NCI-H460 (cell line): ENCODE measurements at regions not wholly inside any gene's neighbourhood (a gene's known extent, or its start where the extent isn't known, plus 50 kb on each side); places are given as distances from the start of the nearest gene placed in this dataset.
A peak's percentile ranks its signal among the peaks of the same experiment; 100 is the strongest.
"Not testable (repeated sequence)": the region's sequence is repeated elsewhere in the genome, so short reads cannot be mapped to it uniquely, and the experiment has no call there.

Source experiments
- DNase-seq: peaks from one replicate; pipeline ENCODE4 v3.0.0-alpha.2; 2016; ENCODE audit warnings: low read depth; ENCODE audit errors: extremely low read depth

DNA sequence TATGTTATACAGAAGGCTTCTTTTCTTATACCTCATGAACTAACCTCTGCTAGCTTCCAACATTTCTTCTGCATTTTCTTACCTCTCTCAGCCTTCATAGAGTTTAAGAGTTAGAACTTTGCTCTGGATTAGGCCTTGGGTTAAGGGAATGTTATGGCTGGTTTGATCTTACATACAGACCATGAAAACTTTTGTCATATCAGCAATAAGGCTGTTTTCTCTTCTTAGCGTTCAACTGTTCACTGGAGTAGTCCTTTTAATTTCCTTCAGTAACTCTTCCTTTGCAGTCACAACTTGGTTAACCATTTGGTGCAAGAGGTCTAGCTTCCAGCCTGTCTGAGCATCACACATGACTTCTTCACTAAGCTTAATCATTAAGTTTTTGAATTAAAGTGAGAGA is 329.0 kb upstream of the CCNG1 start:
- DNase-seq: no peak

DNA sequence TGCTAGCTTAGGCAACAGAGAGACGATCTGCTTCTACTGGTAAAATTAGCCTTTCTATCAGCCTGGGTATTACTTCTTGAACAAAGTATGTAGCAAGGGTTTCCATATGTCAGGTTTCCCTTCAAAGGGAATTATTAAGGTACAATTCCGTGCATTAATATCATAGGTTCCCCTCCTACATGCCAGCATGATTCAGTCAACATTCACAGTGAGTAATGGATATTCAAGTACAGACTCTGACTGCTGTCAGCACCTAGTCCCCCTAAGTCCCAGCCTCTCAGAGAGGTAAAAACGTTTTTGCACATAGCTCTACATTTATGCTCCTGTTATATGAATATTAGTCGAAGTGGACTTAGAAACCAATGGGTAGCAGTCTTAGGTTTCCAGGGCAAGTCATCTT is 322.4 kb upstream of the CCNG1 start:
- no peak for DNase-seq

DNA sequence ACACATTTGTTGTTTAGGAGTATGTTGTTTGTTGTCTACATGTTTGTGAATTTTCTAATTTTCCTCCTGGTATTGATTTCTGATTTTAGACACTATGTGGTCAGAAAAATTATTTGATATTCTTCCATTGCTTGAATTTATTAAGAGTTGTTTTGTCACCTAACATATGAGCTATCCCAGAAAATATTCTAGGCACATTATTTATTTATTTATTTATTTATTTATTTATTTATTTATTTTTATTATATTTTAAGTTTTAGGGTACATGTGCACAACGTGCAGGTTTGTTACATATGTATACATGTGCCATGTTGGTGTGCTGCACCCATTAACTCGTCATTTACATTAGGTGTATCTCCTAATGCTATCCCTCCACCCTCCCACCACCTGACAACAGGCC is 320.8 kb upstream of the CCNG1 start:
- DNase-seq: not testable (repeated sequence)

DNA sequence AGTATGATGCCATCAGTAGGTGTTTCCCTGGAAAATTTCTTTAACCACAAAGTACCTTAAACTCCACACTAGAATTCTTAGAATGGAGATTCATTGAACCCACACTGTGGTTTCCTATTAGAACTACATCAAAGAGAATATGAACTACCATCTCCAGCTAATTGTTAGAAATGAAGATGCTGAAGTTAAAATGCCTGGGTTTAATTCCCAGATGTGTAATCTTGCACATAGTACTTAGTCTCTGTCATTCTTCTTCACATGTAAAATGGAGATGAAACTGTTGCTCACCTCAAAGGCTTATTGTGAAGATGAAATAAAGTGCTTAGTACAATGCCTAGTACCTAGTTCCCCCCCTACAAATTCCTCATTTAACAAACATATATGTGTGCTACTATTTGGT is 303.3 kb upstream of the CCNG1 start:
- no peak for DNase-seq

DNA sequence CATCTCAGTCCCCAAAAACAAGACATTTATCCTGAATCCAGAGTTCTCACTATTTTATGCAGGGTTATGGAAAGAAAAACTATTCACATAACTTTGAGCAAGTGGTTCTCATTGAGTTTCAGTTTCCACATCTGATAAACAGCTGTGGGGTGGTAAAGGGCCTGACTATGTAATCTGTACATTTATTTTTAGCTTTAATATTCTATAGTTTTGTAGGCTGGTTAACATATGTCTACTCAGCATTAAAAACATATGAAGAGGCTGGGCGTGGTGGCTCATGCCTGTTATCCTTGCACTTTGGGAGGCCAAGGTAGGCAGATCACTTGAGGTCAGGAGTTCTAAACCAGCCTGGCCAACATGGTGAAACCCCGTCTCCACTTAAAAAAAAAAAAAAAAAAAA is 301.5 kb upstream of the CCNG1 start:
- DNase-seq: no peak

DNA sequence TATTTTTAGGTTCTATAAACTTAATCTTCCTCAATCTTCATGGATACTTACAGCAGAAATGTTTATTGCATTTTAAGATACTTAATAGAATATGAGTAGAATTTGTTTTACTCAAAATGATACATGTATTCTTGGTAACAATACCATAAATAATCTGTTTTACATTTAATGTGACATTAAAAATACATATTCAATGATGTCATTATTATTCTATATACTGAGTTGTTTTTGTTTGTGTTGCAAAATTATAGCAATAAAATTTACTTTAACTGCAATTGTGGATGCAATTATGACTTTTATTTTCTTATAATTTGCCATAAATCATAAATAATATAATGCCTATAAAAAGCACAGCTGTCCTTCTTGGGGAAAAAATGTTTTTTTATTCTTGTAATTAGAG is 275.9 kb upstream of the CCNG1 start:
- DNase-seq: no peak

DNA sequence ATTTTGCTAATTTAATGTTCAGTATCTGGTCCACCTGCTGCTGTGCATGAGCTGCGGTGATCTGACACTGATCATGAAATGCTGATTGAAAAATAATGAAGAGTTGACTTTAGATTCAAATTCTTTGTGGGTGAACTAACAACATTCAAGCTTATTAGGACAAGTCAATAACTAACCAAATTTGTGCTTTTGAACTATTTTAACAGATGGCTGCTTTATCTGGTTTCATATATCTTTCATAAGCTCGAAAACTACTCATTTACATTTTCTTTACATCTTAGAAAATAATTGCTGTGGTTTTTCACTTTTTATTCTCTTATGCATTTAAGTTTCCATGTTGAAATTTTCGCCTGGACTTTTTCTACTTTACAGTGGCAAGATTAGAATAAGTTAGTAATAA is 274.8 kb upstream of the CCNG1 start:
- DNase-seq: no peak

DNA sequence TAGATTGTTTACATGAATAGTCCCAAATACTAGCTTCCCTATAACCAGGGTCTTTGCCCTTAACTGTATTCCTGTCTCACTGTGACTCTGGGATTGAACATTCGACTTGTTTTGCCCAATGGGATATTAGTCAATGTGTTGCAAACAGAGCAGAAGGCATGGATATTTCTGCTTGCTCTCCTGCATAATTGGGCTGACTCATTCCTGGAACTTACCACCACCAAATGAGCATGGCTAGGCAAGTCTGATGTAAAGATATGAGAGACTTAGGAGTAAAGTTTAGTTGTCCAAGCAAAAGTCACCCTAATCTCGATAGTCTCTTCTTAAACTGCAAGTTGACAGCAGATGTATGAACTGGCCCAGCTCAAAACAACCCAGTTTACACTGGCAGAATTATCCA is 273.5 kb upstream of the CCNG1 start:
- no peak for DNase-seq

DNA sequence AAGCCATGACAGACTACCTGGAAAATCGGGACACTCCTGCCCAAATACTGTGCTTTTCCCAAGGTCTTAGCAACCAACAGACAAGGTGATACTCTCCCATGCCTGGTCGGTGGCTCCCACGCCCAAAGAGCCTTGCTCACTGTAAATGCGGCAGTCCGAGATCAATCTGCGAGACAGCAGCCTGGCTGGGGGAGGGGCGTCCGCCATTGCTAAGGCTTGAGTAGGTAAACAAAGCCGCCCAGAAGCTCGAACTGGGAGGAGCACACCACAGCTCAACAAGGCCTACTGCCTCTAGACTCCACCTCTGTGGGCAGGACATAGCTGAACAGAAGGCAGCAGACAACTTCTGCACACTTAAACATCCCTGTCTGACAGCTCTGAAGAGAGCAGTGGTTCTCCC is 272.1 kb upstream of the CCNG1 start:
- no peak for DNase-seq

DNA sequence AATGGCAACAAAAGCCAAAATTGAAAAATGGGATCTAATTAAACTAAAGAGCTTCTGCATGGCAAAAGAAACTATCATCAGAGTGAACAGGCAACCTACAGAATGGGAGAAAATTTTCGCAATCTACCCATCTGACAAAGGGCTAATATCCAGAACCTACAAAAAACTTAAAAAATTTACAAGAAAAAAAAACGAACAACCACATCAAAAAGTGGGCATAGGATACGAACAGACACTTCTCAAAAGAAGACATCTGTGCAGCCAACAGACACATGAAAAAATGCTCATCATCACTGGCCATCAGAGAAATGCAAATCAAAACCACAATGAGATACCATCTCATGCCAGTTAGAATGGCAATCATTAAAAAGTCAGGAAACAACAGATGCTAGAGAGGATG is 267.2 kb upstream of the CCNG1 start:
- DNase-seq: not testable (repeated sequence)

DNA sequence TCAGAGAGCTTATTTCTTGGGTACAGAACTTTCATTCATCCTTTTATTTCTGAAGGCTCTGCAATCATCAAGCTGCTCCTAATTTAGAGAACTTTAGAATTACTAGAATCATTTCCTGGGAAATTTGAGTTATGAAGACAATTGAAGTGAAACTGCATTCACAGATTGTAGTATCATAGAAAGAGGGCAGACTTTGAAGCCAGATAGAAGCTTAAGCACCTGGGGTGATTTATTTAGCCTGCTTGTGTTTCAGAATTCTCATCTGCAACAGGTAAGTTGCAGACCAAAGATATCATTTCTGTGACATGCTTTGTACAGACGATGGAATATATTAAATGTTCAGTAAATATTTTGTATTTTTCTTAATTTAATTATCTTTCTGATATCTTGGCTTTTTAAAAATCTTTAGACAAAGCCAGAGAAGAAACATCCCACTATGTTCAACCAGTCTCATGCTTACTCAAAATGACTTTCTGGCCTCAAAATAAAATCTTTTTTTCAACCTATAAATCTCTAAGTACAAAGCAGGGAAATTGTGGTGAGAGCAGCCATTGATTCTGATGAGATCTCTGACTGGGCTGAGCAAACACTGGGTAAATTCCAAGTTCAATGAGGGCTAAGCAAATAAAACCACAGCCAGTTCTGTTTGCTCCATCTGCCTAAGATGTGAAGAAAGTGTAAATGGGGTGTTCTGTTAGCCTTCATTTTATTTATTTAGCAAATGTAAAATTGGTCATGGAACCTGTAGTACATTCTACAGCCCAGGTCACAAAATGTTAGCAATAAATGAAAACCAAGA is 264.7 kb upstream of the CCNG1 start:
- no peak for DNase-seq

DNA sequence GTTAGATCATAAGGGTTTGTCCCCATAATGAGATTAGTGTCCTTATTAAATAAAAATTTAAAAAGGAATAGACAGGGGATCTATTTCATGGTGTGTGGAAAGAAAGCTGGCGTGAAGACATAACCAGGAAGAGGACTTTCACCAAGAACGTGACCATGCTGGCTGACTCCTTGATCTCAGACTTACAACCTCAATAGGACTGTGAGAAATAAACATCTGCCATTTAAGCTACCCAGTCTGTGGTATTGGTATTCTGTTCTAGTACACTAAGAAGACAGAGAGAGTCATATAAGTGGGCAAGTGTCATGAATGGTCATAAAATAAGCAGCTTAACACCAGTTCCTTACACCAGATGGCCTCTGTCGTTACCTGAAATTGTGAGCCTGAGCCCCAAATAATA is 259.4 kb upstream of the CCNG1 start:
- no peak for DNase-seq

DNA sequence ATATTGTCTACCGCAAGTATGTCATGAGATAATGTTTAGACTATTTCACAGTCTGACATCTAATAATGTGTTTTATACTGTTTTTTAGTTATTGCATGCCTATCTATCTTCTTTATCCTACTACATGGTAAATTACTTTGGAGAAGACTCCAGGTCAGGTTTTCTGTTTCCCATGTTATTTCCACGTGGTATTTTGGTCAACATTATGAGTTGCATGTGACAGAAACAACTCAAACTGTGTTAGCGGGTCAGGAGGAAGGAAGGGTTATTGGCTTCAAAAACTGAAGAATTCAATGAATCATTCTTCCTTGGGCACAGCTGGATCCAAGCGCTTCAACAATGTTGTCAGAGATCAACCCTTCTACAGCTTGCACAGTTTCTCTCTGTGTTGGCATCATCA is 252.1 kb upstream of the CCNG1 start:
- no peak for DNase-seq

DNA sequence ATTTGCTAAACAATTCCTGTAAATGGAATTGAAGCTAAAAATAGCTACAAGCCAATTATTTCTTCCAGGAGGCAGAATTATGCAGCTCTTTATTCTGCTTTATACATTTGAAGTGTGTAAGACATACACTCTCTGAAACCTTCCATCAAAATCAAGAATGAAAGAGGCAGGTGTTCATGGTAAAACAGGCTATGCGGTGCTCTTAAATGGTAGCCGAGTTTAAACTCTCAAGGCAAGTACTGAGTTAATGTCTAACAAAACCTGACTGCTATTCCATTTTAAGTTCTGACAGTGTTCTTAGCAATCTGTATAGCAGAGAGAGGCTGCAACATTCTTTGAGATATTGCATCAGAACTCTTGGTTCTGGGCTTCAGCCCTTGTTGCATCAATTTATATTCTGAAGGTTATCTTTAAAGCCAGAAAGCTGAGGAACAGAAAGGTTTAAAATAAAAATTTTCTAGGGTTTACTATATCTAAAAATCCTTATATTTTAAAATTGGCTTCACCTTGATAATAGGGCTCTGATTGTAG is 248.3 kb upstream of the CCNG1 start:
- DNase-seq: peak; percentile 16

DNA sequence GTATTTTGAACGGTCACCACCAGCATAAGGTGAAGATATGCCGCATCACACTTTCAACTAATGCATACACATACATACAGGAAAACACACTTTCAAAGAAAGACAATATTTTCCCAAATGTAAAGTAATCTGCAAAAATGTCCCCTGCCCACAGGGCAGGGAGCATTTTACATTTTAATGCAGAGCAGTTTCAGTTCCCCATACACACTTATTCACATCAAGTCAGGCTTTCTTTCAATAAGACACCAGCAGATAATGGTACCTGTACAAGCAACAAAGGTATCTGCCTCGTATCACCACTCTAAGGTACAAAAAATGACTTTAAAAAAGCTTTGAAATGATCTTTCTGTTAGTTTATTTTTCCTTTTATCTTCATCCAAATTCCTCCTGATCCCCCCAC is 247.1 kb upstream of the CCNG1 start:
- DNase-seq: no peak

DNA sequence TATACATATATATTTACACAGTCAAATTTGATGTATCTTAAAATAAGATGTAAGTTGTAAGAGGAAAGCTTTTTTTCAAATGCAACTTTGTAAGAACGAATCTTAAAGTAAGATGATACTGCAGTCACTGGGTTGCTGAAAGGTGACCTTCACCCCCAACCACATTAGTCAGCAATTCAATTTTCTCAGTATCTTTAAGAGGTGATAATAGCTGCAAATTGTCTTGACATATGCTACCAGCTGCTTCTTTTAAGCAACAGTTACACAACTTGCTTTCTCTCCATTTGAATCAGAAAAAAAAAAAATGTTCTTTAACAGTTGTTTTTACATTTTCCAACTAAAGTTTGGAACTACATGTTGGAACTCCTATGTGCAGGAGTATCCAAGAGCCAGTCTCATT is 246.6 kb upstream of the CCNG1 start:
- no peak for DNase-seq

DNA sequence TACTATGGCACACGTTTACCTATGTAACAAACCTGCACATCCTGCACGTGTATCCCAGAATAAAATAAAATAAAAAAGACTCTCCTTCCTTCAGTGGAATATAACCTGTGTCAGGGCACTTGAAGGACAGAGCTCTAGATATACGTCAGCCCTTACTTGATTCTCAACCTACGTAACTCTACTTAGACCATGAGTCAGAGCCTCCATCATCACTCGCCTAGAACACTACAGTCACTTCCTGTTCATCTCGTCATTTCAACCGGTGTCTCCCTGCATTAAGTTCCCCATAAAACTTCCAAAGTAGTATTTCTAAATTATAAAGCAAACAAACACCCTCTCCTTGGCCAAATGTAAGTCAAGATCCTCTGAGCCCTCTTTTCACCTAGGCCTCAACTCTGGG is 243.5 kb upstream of the CCNG1 start:
- no peak for DNase-seq

DNA sequence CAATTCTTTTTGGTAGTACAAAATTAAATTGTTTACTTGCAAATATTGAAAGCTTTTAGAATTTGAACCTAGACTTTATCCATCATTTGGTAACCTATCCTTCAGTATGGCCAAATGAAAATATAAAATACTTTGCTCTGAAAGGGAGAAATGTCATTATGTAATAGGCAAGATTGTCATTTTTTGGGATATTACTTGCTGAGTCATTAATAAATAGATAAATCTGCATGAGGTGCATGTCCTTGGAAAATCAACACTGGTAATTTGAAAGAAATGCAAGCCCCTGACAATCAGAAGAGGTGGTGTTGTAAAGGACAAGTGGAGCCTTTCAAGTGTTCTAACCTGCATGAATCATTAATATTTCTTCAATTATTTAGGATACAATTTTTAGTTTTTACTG is 231.8 kb upstream of the CCNG1 start:
- DNase-seq: no peak

DNA sequence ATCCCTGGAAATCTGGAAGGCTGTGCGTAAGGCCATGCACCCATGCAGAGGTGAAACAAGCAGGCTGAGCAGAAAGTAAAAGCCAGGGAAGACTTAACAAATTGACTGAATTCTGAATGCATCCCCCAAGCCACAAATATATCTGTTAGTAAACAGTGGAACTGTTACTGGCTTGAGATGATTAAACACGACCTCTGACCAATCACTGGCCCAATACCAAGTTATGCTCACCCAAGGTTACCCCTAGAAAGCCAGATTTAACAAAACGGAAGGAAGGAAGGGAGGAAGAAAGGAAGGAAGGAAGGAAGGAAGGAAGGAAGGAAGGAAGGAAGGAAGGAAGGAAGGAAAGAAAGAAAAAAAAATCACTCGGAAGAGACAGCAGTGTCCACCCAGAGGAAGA is 215.8 kb upstream of the CCNG1 start:
- DNase-seq: no peak

DNA sequence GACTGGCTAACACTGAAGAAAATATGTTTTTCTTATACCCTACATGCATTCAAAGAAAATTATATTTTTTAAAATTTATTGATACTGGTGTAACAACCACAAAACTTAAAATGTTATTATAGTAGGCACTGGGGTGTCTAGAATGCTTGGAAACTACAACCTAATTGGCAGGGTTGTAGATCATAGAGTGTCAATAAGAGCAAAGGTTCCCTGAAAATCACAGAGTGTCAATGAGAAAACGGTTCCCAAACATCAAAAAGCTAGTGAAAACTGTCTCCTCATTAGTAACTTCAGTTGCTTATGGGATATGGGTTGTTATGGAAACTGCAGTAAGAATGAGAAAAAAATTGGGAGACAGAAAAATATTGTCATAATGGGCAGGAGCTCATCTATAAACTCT is 214.4 kb upstream of the CCNG1 start:
- DNase-seq: no peak

DNA sequence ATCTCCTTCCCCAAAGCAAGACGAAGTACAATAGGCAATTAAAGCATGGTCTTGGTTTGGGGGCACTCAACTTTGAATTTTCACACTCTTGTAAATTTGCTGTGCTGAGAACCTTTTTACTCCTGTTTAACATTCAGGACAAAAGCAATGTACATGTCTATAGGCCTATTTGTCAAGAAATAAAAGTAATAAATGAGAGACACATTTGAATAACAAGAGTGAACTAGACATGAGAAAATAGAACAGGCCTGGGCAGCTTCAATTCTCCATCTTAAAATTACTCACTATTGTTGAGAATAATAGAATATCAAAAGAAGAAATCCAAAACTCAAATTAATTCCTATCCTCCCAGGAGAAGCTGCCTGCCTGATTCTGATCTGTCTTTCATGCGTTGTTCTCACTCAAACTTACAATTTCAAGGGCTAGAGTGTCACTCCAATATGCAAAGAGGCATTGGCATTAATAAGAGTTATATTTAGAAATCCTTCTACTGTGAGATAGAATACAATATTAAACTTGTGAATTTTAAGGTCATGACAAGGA is 192.9 kb upstream of the CCNG1 start:
- DNase-seq: no peak

DNA sequence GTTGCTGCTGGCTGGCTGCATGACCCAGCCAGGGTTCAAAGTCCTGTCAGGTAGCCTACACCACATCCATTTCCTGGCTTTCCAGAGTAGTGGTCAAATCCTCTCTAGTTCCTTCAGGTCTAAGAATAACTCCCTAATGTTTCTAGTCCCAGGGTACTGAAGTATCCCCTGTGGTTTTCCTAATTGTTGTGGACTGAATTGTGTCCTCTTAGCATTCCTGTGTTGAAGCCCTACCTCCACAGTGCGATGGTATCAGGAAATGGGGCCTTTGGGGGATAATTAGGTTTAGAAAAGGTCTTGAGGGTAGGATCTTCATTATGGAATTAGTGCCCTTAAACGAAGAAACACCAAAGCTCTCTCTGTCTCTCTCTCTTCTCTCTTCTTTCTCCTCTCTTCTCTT is 191.8 kb upstream of the CCNG1 start:
- no peak for DNase-seq

DNA sequence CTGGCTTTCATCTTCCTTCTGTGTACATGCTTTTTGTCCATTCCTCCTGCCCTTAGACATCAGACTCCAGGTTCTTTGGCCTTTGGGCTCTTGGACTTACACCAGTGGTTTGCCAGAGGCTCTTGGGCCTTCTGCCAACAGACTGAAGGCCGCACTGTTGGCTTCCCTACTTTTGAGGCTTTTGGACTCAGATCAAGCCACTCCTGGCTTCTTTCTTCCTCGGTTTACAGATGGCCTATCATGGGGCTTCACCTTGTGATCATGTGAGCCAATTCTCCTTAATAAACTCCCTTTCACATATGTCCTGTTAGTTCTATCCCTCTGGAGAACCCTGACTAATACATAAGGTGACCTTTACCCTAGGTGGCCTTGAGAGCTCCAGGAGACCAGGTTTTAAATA is 189.1 kb upstream of the CCNG1 start:
- DNase-seq: no peak
